Suprapubic skin (tissue), 4 donors: ENCODE measurements at regions not wholly inside any gene's neighbourhood (a gene's known extent, or its start where the extent isn't known, plus 50 kb on each side); places are given as distances from the start of the nearest gene placed in this dataset.

Source experiments
- DNase-seq, 2 donors: peaks; one replicate each; pipeline ENCODE4 v3.0.0-alpha.2; 2019; ENCODE audit warnings: low spot score in 2 of 2
- H3K27ac ChIP-seq: fragments of 200-600 bp; sonication (generic); one replicate; pipeline ENCODE4 v1.5.1; 2019
- H3K27me3 ChIP-seq: fragments of 200-600 bp; sonication (generic); one replicate; pipeline ENCODE4 v1.5.1; 2019
- H3K36me3 ChIP-seq: fragments of 200-600 bp; sonication (generic); one replicate; pipeline ENCODE4 v1.5.1; 2019
- H3K4me1 ChIP-seq: fragments of 200-600 bp; sonication (generic); one replicate; pipeline ENCODE4 v1.5.1; 2019
- H3K4me3 ChIP-seq: fragments of 200-600 bp; sonication (generic); one replicate; pipeline ENCODE4 v1.5.1; 2019; ENCODE audit warnings: mild to moderate bottlenecking
- H3K9me3 ChIP-seq: fragments of 200-600 bp; sonication (generic); one replicate; pipeline ENCODE4 v1.5.1; 2019
- CTCF ChIP-seq, 2 donors: fragments of 200-600 bp in 1 of 2; fragments of 450-650 bp in 1 of 2; sonication (generic) in 1 of 2; IDR thresholded peaks; one replicate each; pipeline ENCODE4 v1.5.1; 2016 to 2019; ENCODE audit warnings: antibody characterized with exemption in 2 of 2, mild to moderate bottlenecking in 1 of 2, moderate library complexity in 1 of 2
- EP300 ChIP-seq: sonication (generic); formaldehyde crosslinking; IDR thresholded peaks from one replicate; pipeline ENCODE4 v1.6.1; 2017; ENCODE audit warnings: antibody characterized with exemption
- POLR2A ChIP-seq, 2 donors: fragments of 450-650 bp; IDR thresholded peaks; one replicate each; pipeline ENCODE4 v1.6.1; 2017; ENCODE audit warnings: antibody characterized with exemption in 2 of 2, mild to moderate bottlenecking in 2 of 2, moderate library complexity in 2 of 2
- POLR2AphosphoS5 ChIP-seq, 3 donors: sonication (generic); formaldehyde crosslinking; IDR thresholded peaks; one replicate each; pipeline ENCODE4 v1.6.1; 2017; ENCODE audit warnings: antibody characterized with exemption in 3 of 3
- WGBS: methylation state at CpG from one replicate; pipeline ENCODE4 v1.1.5; 2018; 5-methylcytosine and 5-hydroxymethylcytosine counted together

GRCh38 chr12:115489253-115489652 lies 788.2 kb downstream of the MED13L start:
- H3K4me1 ChIP-seq = no peaks in the 10 kb centered on the region
- no peak for TF ChIP-seq POLR2A (IDR thresholded peaks at IDR 0.05)
- H3K27ac ChIP-seq = no peak overlapping the region
- no peak overlapping the region for H3K4me3 ChIP-seq
- DNase-seq = no peak
- WGBS = 84% methylated on average over 8 of the region's 8 CpGs
- H3K9me3 ChIP-seq = no peaks in the 10 kb centered on the region
- no peaks in the 10 kb centered on the region for H3K27me3 ChIP-seq
- no peaks in the 10 kb centered on the region for H3K36me3 ChIP-seq

- no peak overlapping the region for H3K4me3 ChIP-seq
- H3K36me3 ChIP-seq = no peaks in the 10 kb centered on the region
- 56% methylated on average over 6 of the region's 6 CpGs for WGBS
- TF ChIP-seq POLR2AphosphoS5 (IDR thresholded peaks at IDR 0.05) (no peak), EP300 (no peak), CTCF (IDR thresholded peaks at IDR 0.05) (no peak), POLR2A (IDR thresholded peaks at IDR 0.05) (no peak)
- no peak for DNase-seq
- no peak overlapping the region for H3K27ac ChIP-seq
- H3K4me1 ChIP-seq = no peaks in the 10 kb centered on the region
- H3K27me3 ChIP-seq = no peaks in the 10 kb centered on the region
- no peaks in the 10 kb centered on the region for H3K9me3 ChIP-seq
Measured at GRCh38 chr12:115485967-115486366, 791.5 kb downstream of the MED13L start.

GRCh38 chr12:115485503-115485902 lies 792.0 kb downstream of the MED13L start:
- DNase-seq = no peak
- H3K9me3 ChIP-seq = no peaks in the 10 kb centered on the region

GRCh38 chr12:115482943-115483342 lies 794.5 kb downstream of the MED13L start:
- Histone ChIP-seq H3K27me3 (no peaks in the 10 kb centered on the region), H3K9me3 (no peaks in the 10 kb centered on the region), H3K27ac (no peak overlapping the region), H3K4me1 (no peaks in the 10 kb centered on the region), H3K4me3 (no peak overlapping the region), H3K36me3 (no peaks in the 10 kb centered on the region)
- TF ChIP-seq POLR2AphosphoS5 (IDR thresholded peaks at IDR 0.05) (no peak), CTCF (IDR thresholded peaks at IDR 0.05) (no peak), EP300 (no peak)
- no peak for DNase-seq

More at GRCh38 chr12:115485503-115485902, 792.0 kb downstream of the MED13L start:
- no peaks in the 10 kb centered on the region for H3K36me3 ChIP-seq
- no peaks in the 10 kb centered on the region for H3K4me1 ChIP-seq
- H3K4me3 ChIP-seq = no peak overlapping the region
- TF ChIP-seq EP300 (no peak), POLR2AphosphoS5 (IDR thresholded peaks at IDR 0.05) (no peak), CTCF (IDR thresholded peaks at IDR 0.05) (no peak), POLR2A (IDR thresholded peaks at IDR 0.05) (no peak)
- H3K27ac ChIP-seq = no peak overlapping the region
- 82% methylated on average over 2 of the region's 2 CpGs for WGBS
- no peaks in the 10 kb centered on the region for H3K27me3 ChIP-seq

GRCh38 chr12:115481141-115481540 lies 796.4 kb downstream of the MED13L start:
- H3K4me3 ChIP-seq = no peak overlapping the region
- no peaks in the 10 kb centered on the region for H3K9me3 ChIP-seq
- 84% methylated on average over 2 of the region's 2 CpGs for WGBS
- H3K4me1 ChIP-seq = no peaks in the 10 kb centered on the region
- DNase-seq = no peak
- no peak for TF ChIP-seq EP300
- no peak for TF ChIP-seq POLR2AphosphoS5 (IDR thresholded peaks at IDR 0.05)
- no peak for TF ChIP-seq POLR2A (IDR thresholded peaks at IDR 0.05)
- TF ChIP-seq CTCF (IDR thresholded peaks at IDR 0.05) = no peak
- H3K27me3 ChIP-seq = no peaks in the 10 kb centered on the region
- H3K27ac ChIP-seq = no peak overlapping the region
- H3K36me3 ChIP-seq = no peaks in the 10 kb centered on the region

GRCh38 chr12:115478505-115478904 lies 794.5 kb upstream of the TBX3 start:
- TF ChIP-seq CTCF (IDR thresholded peaks at IDR 0.05) (no peak), EP300 (no peak), POLR2AphosphoS5 (IDR thresholded peaks at IDR 0.05) (no peak), POLR2A (IDR thresholded peaks at IDR 0.05) (no peak)
- Histone ChIP-seq H3K27ac (no peak overlapping the region), H3K4me1 (no peaks in the 10 kb centered on the region), H3K4me3 (no peak overlapping the region), H3K27me3 (no peaks in the 10 kb centered on the region), H3K36me3 (no peaks in the 10 kb centered on the region), H3K9me3 (no peaks in the 10 kb centered on the region)
- WGBS = 60% methylated on average over 2 of the region's 2 CpGs
- DNase-seq = no peak
